ENCODE measurements at regions not wholly inside any gene's neighbourhood (a gene's known extent, or its start where the extent isn't known, plus 50 kb on each side); places are given as distances from the start of the nearest gene placed in this dataset.

GRCh38 chr7:142407939-142408570 is 150.2 kb upstream of the PRSS58 start:
- no peak for DNase-seq

- DNase-seq: no peak
These were observed 147.4 kb upstream of the PRSS58 start for GRCh38 chr7:142405122-142405765.

DNA sequence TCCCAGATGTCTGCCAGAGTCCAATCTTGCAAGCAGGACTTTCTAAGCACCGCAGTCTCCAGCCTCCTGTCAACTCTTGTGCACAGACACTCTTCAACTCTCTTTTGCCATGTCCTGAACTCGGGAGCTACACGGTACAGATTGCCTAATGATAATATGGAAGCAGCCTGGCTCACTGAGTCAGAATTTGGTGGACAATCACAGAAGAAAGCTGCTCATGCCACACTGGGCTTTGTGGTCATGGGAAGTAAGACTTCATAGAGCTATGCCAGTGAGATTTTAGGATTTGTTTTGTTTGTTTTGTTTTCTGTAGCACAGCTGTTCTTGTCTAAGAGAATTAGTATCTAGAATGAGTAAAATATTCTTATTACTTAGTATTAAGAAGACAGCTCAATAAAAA is 144.1 kb upstream of the PRSS58 start:
- no peak for DNase-seq

GRCh38 chr7:142400042-142400533 is 142.2 kb upstream of the PRSS58 start:
- DNase-seq: no peak

DNA sequence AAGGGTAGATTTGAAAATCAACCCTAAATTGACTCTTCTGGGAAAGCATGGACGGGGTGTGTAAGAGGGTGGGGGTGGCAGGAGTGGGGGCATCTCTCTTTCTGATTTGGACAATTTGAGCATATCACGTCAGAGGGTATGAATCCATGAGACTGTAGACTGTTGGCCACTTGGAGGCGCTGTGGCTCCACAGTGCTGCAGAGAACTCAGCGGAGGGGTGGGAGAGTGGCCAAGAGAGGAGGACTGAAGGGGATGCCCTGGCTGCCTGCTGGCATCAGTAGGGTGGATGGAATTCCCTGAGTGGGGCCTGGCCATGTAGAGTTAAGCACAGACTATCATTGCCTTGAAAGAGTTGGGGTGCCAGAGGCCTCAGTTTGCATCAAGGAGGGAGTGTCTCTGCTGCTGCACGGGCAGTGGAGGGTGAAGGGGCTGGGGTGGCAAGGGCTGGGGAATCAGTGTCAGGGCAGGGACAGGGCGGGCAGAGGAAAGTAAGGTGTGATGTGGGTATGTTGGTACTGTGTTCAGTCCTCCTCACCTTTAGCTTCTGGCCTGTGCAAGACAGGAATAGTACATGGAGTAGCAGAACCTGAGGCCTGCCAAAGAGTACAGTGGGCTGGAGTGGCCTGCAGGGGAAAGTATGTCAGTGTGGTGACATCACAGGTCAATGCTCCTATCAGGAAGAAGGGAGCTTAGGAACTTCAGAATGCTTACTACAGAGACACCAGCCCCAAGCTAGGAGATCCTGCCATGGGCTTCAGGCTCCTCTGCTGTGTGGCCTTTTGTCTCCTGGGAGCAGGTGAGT is 133.5 kb upstream of the PRSS58 start:
- no peak for DNase-seq

- no peak for DNase-seq
These were observed 131.7 kb upstream of the PRSS58 start for GRCh38 chr7:142389544-142389943.

- peak; percentile 24 for DNase-seq
These were observed 127.9 kb upstream of the PRSS58 start for GRCh38 chr7:142385491-142386340.

- no peak for DNase-seq
These were observed 126.7 kb upstream of the PRSS58 start for GRCh38 chr7:142384493-142384922.

- DNase-seq: no peak
These were observed 126.1 kb upstream of the PRSS58 start for GRCh38 chr7:142383841-142384492.

DNA sequence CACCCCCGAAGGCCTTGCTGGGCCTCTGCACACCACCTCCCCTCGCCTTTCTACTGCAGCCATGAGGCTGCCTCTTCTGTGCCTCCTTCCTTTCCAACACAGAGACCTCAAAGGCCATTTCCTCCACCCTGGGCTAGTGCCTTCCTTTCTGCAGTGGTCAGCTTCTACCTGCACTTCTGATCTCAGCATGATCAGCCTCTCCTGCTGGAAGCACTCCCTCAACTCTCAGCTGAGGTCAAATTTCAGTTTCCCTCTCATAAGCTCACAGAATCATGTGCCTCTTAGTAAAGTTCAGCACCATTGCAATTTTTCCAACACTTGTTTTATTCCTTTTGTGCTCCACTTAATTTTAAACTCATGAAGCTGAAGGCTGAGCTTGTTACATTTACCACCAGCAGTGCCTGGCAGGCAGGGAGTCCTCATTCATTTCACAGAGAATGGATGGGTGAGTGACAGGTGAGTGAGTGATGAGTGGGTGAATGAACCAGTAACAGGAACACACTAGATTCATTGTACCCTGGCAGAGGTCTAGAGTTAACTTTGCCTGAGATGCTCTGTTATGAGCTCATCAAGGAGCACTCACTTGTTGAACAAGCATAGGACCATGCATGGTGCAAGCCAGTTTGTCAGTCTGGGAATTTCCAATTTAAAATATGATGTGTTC is 124.0 kb upstream of the PRSS58 start:
- no peak for DNase-seq

DNA sequence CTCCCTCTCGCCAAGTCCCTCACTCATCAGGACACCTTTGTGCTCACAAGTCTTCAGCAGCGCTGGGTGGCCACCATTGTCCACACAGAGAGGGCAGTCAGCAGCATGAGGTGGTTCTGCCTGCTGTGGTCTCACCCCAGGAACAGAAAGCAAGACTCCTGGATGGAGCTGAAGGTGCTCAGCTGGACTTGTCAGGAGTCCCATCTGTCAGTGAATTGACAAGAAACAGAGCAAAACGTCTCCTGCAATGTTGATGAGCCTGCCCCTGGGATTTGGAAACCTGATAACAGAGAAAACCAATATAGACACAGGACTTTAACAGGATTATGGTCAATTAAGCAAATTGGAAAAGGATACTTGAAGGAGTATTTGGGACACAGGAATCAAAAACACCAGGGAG is 122.2 kb upstream of the PRSS58 start:
- no peak for DNase-seq

DNA sequence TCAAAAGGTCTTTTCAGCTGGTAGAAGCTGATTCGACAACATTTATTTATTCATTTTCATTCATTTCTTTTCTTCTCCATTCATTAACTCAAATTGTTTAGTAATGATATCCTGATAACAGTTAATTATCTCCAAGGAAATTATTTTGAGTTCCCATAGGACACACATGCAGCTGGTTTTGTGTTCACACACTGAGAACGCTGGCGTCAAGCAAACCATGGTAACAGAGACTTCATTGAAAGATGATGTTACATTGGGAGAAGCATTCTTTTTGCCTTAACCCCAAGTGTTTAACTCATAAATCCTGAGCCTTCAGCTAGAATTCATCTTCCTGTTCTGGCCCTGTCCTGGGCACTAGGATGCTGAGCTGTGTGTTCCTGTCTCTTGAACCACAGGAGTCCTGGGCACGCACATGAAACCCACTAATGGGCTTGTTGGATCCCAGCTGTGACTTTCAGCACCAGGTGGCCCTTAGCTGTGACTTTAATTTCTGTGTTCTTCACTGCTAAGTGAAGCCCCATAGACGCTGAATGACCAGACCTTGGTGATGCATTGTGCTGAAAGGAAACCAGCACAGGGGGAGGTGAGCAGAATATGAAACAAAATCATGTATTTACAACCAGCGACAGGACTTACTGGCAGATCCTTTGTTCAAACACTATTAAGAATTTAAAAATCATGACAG is 121.5 kb upstream of the PRSS58 start:
- no peak for DNase-seq

- no peak for DNase-seq
These were observed 119.7 kb upstream of the PRSS58 start for GRCh38 chr7:142377567-142377966.

- DNase-seq: no peak
These were observed 118.6 kb upstream of the PRSS58 start for GRCh38 chr7:142376356-142376997.

- DNase-seq: no peak
These were observed 118.0 kb upstream of the PRSS58 start for GRCh38 chr7:142375710-142376313.

DNA sequence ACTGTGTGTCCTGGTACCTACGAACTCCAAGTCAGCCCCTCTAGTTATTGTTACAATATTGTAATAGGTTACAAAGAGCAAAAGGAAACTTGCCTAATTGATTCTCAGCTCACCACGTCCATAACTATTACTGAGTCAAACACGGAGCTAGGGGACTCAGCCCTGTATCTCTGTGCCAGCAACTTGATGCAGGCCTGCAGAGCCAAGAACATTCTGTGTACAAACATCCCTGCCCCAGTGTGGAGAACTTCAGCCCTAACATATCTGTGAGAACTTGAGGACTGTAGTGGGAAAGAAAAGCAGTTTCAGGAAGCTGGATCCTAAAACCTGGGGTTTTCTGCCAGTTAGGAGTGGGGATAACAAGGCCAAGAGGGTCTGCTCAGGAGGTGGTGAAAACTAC is 114.9 kb upstream of the PRSS58 start:
- DNase-seq: no peak

GRCh38 chr7:142371586-142372377 is 113.9 kb upstream of the PRSS58 start:
- no peak for DNase-seq

DNA sequence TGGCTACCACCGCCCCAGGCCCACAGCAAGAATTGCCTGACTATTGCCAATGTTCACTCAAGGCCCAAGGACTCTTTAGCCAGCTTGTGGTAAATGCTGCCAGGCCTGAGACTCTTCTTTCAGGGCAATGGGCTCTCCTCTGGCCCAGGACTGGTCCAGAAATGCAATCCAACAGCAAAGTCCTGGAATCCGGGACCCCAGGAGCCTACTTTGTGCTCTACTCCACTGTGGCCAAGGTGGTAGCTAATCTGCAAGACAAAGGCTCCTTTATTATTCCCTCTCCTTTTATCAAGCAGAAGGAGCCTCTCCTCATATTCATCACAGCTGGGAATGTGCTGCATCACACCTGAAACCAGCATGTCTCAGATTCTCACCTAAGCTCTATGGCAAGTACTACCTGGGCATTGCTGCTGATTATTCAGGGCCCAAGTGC is 107.6 kb upstream of the PRSS58 start:
- no peak for DNase-seq

DNA sequence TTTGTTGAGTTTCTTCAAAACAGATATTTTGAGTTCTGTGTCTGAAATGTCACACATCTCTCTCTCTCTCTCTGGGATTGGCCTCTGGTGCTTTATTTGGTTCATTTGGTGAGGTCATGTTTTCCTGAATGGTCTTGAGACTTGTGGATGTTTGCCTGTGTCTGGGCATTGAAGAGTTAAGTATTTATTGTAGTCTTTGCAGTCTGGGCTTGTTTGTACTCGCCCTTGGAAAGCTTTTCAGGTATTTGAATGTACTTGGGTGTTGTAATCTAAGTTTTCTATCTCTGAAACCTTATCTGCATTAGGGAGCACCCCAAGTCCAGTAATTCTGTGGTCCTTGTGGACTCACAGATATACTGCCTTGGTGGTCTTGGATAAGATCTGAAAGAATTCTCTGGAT is 106.7 kb upstream of the PRSS58 start:
- DNase-seq: no peak

Measured in occipital lobe (tissue), 1 donor.